ENCODE measurements at regions not wholly inside any gene's neighbourhood (a gene's known extent, or its start where the extent isn't known, plus 50 kb on each side); places are given as distances from the start of the nearest gene placed in this dataset.

GRCh38 chr5:142492781-142493281, 168.0 kb upstream of the SPRY4 start:
- TF ChIP-seq CTCF (conservative IDR thresholded peaks at IDR 0.05; ENCODE audit: low read depth): no peak
- no peak for DNase-seq (ENCODE audit: low spot score)
- ChIA-PET POLR2A (ENCODE audit: low non-redundant PET) (no interaction called here), CTCF (interaction anchor here (0.7 to 1.2 kb wide), 2 partner anchors 56 to 216 kb away, joined by 3 to 4 read pairs; no protein-coding TSS in a partner anchor)
- no peak overlapping the region for H3K27ac ChIP-seq

GRCh38 chr5:142491679-142492078, 166.9 kb upstream of the SPRY4 start:
- POLR2A ChIA-PET (ENCODE audit: low non-redundant PET): interaction anchor here (0.7 kb wide), 1 partner anchor 147 kb away, joined by 5 read pairs; no protein-coding TSS in a partner anchor

GRCh38 chr5:142491270-142491669, 166.4 kb upstream of the SPRY4 start:
- POLR2A ChIA-PET (ENCODE audit: low non-redundant PET): interaction anchor here (0.7 kb wide), 1 partner anchor 147 kb away, joined by 5 read pairs; no protein-coding TSS in a partner anchor

More at GRCh38 chr5:142491679-142492078, 166.9 kb upstream of the SPRY4 start:
- no peak overlapping the region for H3K27ac ChIP-seq
- no peak for DNase-seq (ENCODE audit: low spot score)
- CTCF ChIA-PET: no interaction called here
- TF ChIP-seq CTCF (conservative IDR thresholded peaks at IDR 0.05; ENCODE audit: low read depth): no peak

GRCh38 chr5:142486581-142486980, 161.8 kb upstream of the SPRY4 start:
- POLR2A ChIA-PET (ENCODE audit: low non-redundant PET): no interaction called here
- DNase-seq (ENCODE audit: low spot score): peak; percentile 48
- no peak for TF ChIP-seq CTCF (conservative IDR thresholded peaks at IDR 0.05; ENCODE audit: low read depth)
- CTCF ChIA-PET: no interaction called here
- H3K27ac ChIP-seq: no peak overlapping the region

More at GRCh38 chr5:142491270-142491669, 166.4 kb upstream of the SPRY4 start:
- CTCF ChIA-PET: no interaction called here
- no peak for TF ChIP-seq CTCF (conservative IDR thresholded peaks at IDR 0.05; ENCODE audit: low read depth)
- H3K27ac ChIP-seq: no peak overlapping the region
- no peak for DNase-seq (ENCODE audit: low spot score)

- CTCF ChIA-PET: no interaction called here
- no peak overlapping the region for H3K27ac ChIP-seq
- DNase-seq (ENCODE audit: low spot score): no peak
- TF ChIP-seq CTCF (conservative IDR thresholded peaks at IDR 0.05; ENCODE audit: low read depth): no peak
- POLR2A ChIA-PET (ENCODE audit: low non-redundant PET): no interaction called here
These were observed 161.2 kb upstream of the SPRY4 start for GRCh38 chr5:142486020-142486419.

GRCh38 chr5:142484821-142485387, 160.1 kb upstream of the SPRY4 start:
- no peak overlapping the region for H3K27ac ChIP-seq
- ChIA-PET POLR2A (ENCODE audit: low non-redundant PET) (no interaction called here), CTCF (interaction anchor here (0.9 kb wide), 1 partner anchor 171 kb away, joined by 4 read pairs; no protein-coding TSS in a partner anchor)
- TF ChIP-seq CTCF (conservative IDR thresholded peaks at IDR 0.05; ENCODE audit: low read depth): no peak
- no peak for DNase-seq (ENCODE audit: low spot score)
